ENCODE measurements at regions not wholly inside any gene's neighbourhood (a gene's known extent, or its start where the extent isn't known, plus 50 kb on each side); places are given as distances from the start of the nearest gene placed in this dataset.

- peaks cover 6% of the 10 kb centered on the region for H3K27me3 Mint-ChIP-seq
- no peak overlapping the region for H3K4me3 Mint-ChIP-seq
- no peaks in the 10 kb centered on the region for H3K36me3 Mint-ChIP-seq (ENCODE audit: low read depth)
- H3K9me3 Mint-ChIP-seq = no peaks in the 10 kb centered on the region
- H3K4me1 Mint-ChIP-seq = no peaks in the 10 kb centered on the region
- ATAC-seq (replicated peaks) = no peak
- H3K27ac Mint-ChIP-seq = no peak overlapping the region
Measured at GRCh38 chr11:69880826-69881445, 61.7 kb upstream of the FGF3 start.

- peaks cover 3% of the 10 kb centered on the region for H3K27me3 Mint-ChIP-seq
- ATAC-seq (replicated peaks) = no peak
- H3K27ac Mint-ChIP-seq = no peak overlapping the region
- H3K36me3 Mint-ChIP-seq (ENCODE audit: low read depth) = no peaks in the 10 kb centered on the region
- H3K4me1 Mint-ChIP-seq = no peaks in the 10 kb centered on the region
- no peak overlapping the region for H3K4me3 Mint-ChIP-seq
- no peaks in the 10 kb centered on the region for H3K9me3 Mint-ChIP-seq
Measured at GRCh38 chr11:69881467-69882269, 62.5 kb upstream of the FGF3 start.

- Mint-ChIP-seq H3K36me3 (ENCODE audit: low read depth) (no peaks in the 10 kb centered on the region), H3K9me3 (no peaks in the 10 kb centered on the region), H3K27ac (no peak overlapping the region), H3K4me3 (no peak overlapping the region), H3K4me1 (no peaks in the 10 kb centered on the region), H3K27me3 (peaks cover 3% of the 10 kb centered on the region)
- ATAC-seq (replicated peaks) = no peak
Measured at GRCh38 chr11:69882270-69882608, 63.0 kb upstream of the FGF3 start.

GRCh38 chr11:69883292-69884255 lies 64.4 kb upstream of the FGF3 start:
- Mint-ChIP-seq H3K27me3 (peaks cover 3% of the 10 kb centered on the region), H3K4me3 (no peak overlapping the region), H3K9me3 (no peaks in the 10 kb centered on the region), H3K36me3 (ENCODE audit: low read depth) (no peaks in the 10 kb centered on the region), H3K4me1 (no peaks in the 10 kb centered on the region), H3K27ac (no peak overlapping the region)
- ATAC-seq (replicated peaks) = no peak

GRCh38 chr11:69884286-69884685 lies 65.1 kb upstream of the FGF3 start:
- Mint-ChIP-seq H3K27ac (no peak overlapping the region), H3K4me1 (no peaks in the 10 kb centered on the region), H3K4me3 (no peak overlapping the region), H3K36me3 (ENCODE audit: low read depth) (no peaks in the 10 kb centered on the region), H3K27me3 (no peaks in the 10 kb centered on the region), H3K9me3 (no peaks in the 10 kb centered on the region)
- no peak for ATAC-seq (replicated peaks)

GRCh38 chr11:69884751-69885150 lies 65.5 kb upstream of the FGF3 start:
- ATAC-seq (replicated peaks) = no peak
- Mint-ChIP-seq H3K9me3 (no peaks in the 10 kb centered on the region), H3K27ac (no peak overlapping the region)

GRCh38 chr11:69887330-69887729 lies 68.1 kb upstream of the FGF3 start:
- H3K4me1 Mint-ChIP-seq = no peaks in the 10 kb centered on the region
- ATAC-seq (replicated peaks) = no peak
- no peak overlapping the region for H3K4me3 Mint-ChIP-seq

More at GRCh38 chr11:69884751-69885150, 65.5 kb upstream of the FGF3 start:
- Mint-ChIP-seq H3K27me3 (peaks cover 1% of the 10 kb centered on the region), H3K36me3 (ENCODE audit: low read depth) (no peaks in the 10 kb centered on the region), H3K4me3 (no peak overlapping the region), H3K4me1 (no peaks in the 10 kb centered on the region)

GRCh38 chr11:69887841-69888427 lies 68.7 kb upstream of the FGF3 start:
- Mint-ChIP-seq H3K36me3 (ENCODE audit: low read depth) (no peaks in the 10 kb centered on the region), H3K4me3 (no peak overlapping the region), H3K27me3 (peaks cover 19% of the 10 kb centered on the region), H3K27ac (no peak overlapping the region), H3K9me3 (no peaks in the 10 kb centered on the region), H3K4me1 (no peaks in the 10 kb centered on the region)
- no peak for ATAC-seq (replicated peaks)

More at GRCh38 chr11:69887330-69887729, 68.1 kb upstream of the FGF3 start:
- Mint-ChIP-seq H3K27ac (no peak overlapping the region), H3K36me3 (ENCODE audit: low read depth) (no peaks in the 10 kb centered on the region), H3K9me3 (no peaks in the 10 kb centered on the region), H3K27me3 (peaks cover 13% of the 10 kb centered on the region)

- Mint-ChIP-seq H3K4me1 (no peaks in the 10 kb centered on the region), H3K9me3 (no peaks in the 10 kb centered on the region), H3K36me3 (ENCODE audit: low read depth) (no peaks in the 10 kb centered on the region), H3K4me3 (no peak overlapping the region), H3K27ac (no peak overlapping the region), H3K27me3 (peaks cover 19% of the 10 kb centered on the region)
- peak; percentile 60 for ATAC-seq (replicated peaks)
Measured at GRCh38 chr11:69888483-69889181, 69.4 kb upstream of the FGF3 start.

GRCh38 chr11:69889400-69890318 lies 70.4 kb upstream of the FGF3 start:
- H3K27ac Mint-ChIP-seq = no peak overlapping the region
- H3K4me1 Mint-ChIP-seq = no peaks in the 10 kb centered on the region
- peaks cover 27% of the 10 kb centered on the region for H3K27me3 Mint-ChIP-seq
- H3K9me3 Mint-ChIP-seq = no peaks in the 10 kb centered on the region
- H3K4me3 Mint-ChIP-seq = no peak overlapping the region
- no peaks in the 10 kb centered on the region for H3K36me3 Mint-ChIP-seq (ENCODE audit: low read depth)
- ATAC-seq (replicated peaks) = no peak

- no peaks in the 10 kb centered on the region for H3K4me1 Mint-ChIP-seq
- H3K36me3 Mint-ChIP-seq (ENCODE audit: low read depth) = no peaks in the 10 kb centered on the region
- no peaks in the 10 kb centered on the region for H3K9me3 Mint-ChIP-seq
- peaks cover 32% of the 10 kb centered on the region for H3K27me3 Mint-ChIP-seq
- H3K27ac Mint-ChIP-seq = no peak overlapping the region
- ATAC-seq (replicated peaks) = no peak
- no peak overlapping the region for H3K4me3 Mint-ChIP-seq
Measured at GRCh38 chr11:69890476-69890875, 71.3 kb upstream of the FGF3 start.

GRCh38 chr11:69891421-69892236 lies 72.4 kb upstream of the FGF3 start:
- H3K4me3 Mint-ChIP-seq = no peak overlapping the region
- no peaks in the 10 kb centered on the region for H3K4me1 Mint-ChIP-seq
- no peaks in the 10 kb centered on the region for H3K9me3 Mint-ChIP-seq
- no peak for ATAC-seq (replicated peaks)
- H3K36me3 Mint-ChIP-seq (ENCODE audit: low read depth) = no peaks in the 10 kb centered on the region
- H3K27me3 Mint-ChIP-seq = peaks cover 37% of the 10 kb centered on the region
- no peak overlapping the region for H3K27ac Mint-ChIP-seq
